Caco-2 (cell line): ENCODE measurements at regions not wholly inside any gene's neighbourhood (a gene's known extent, or its start where the extent isn't known, plus 50 kb on each side); places are given as distances from the start of the nearest gene placed in this dataset.

Experiments used
- BruUV-seq: library from RNA; stranded (reverse); fragments of 400-500 nt; replicated peaks from 2 replicates; lab custom pipeline; 2021; lab: Mats Ljungman, UMichigan
- CTCF ChIA-PET: fragments of 300-600 bp; sonication (Branson Sonifier 250); formaldehyde crosslinking; loops from one replicate; lab custom pipeline; 2022; ENCODE audit warnings: antibody characterized with exemption; lab: Charles Lee
- POLR2A ChIA-PET: fragments of 300-600 bp; sonication (Branson Sonifier 250); formaldehyde crosslinking; loops from one replicate; lab custom pipeline; 2022; ENCODE audit warnings: antibody characterized with exemption; lab: Charles Lee
- DNase-seq, 2 experiments: peaks; one replicate each; pipeline versions ENCODE4 v3.0.0 to v3.0.0-alpha.2; 2020 to 2022
- H3K27me3 ChIP-seq: replicated peaks from 2 replicates; pipeline ENCODE4 v1.6.0; 2011; ENCODE audit warnings: low read length; ENCODE audit not compliant: control insufficient read depth, insufficient read depth
- H3K36me3 ChIP-seq: 2 replicates; pipeline ENCODE4 v1.5.1; 2011; ENCODE audit warnings: low read length; ENCODE audit not compliant: control insufficient read depth, insufficient read depth
- H3K4me1 ChIP-seq: fragments of 250-450 bp; sonication (Bioruptor Pico); 2 replicates; pipeline ENCODE4 v1.5.1; 2020; ENCODE audit warnings: mild to moderate bottlenecking
- H3K4me3 ChIP-seq: 2 replicates; pipeline ENCODE4 v1.5.1; 2011; ENCODE audit warnings: low read depth, mild to moderate bottlenecking, control low read depth, low read length
- H3K9me3 ChIP-seq: fragments of 250-450 bp; sonication (Bioruptor Pico); 2 replicates; pipeline ENCODE4 v1.5.1; 2020; ENCODE audit warnings: mild to moderate bottlenecking, moderate library complexity
- H3K27ac Mint-ChIP-seq: one replicate; pipeline ENCODE4 v1.8.0; 2022; ENCODE audit warnings: mixed read lengths; ENCODE audit not compliant: unreplicated experiment
- H3K27me3 Mint-ChIP-seq: one replicate; pipeline ENCODE4 v1.8.0; 2022; ENCODE audit warnings: mixed read lengths; ENCODE audit not compliant: insufficient read depth, unreplicated experiment
- H3K36me3 Mint-ChIP-seq: one replicate; pipeline ENCODE4 v1.8.0; 2022; ENCODE audit warnings: mild to moderate bottlenecking, mixed read lengths; ENCODE audit not compliant: insufficient read depth, unreplicated experiment
- H3K4me1 Mint-ChIP-seq: one replicate; pipeline ENCODE4 v1.8.0; 2022; ENCODE audit warnings: low read depth, mixed read lengths; ENCODE audit not compliant: unreplicated experiment
- H3K4me3 Mint-ChIP-seq: one replicate; pipeline ENCODE4 v1.8.0; 2022; ENCODE audit warnings: mild to moderate bottlenecking, moderate library complexity, mixed read lengths; ENCODE audit not compliant: unreplicated experiment
- H3K9me3 Mint-ChIP-seq: one replicate; pipeline ENCODE4 v1.8.0; 2022; ENCODE audit warnings: mixed read lengths; ENCODE audit not compliant: unreplicated experiment
- intact Hi-C: fragments of 100-400 bp; cut with micrococcal nuclease; formaldehyde crosslinking; loops from one replicate; pipeline ENCODE4 v1.10.0; 2022; ENCODE audit not compliant: unreplicated experiment
- TF ChIP-seq, protein P1 (sequence below), 2 experiments: fragments of 200-600 bp in 1 of 2; IDR thresholded peaks; 1 replicate in 1 of 2; 2 replicates in 1 of 2; pipeline versions ENCODE4 v1.5.1 to v1.8.0; 2011 to 2022; ENCODE audit warnings: antibody characterized with exemption in 1 of 2, control low read depth in 1 of 2, inconsistent platforms in 1 of 2, low read depth in 1 of 2, low read length in 1 of 2, mild to moderate bottlenecking in 1 of 2, moderate library complexity in 1 of 2; ENCODE audit not compliant: insufficient read depth in 1 of 2, severe bottlenecking in 1 of 2, unreplicated experiment in 1 of 2

GRCh38 chr9:110065532-110065931, 142.4 kb downstream of the C9orf152 start:
- H3K4me1 Mint-ChIP-seq: peaks cover 21% of the 10 kb centered on the region
- H3K4me3 Mint-ChIP-seq: no peak overlapping the region
- ChIA-PET CTCF (no interaction called here), POLR2A (no interaction called here)
- DNase-seq: no peak
- Histone ChIP-seq H3K4me1 (peaks cover 11% of the 10 kb centered on the region), H3K36me3 (no peaks in the 10 kb centered on the region), H3K9me3 (no peaks in the 10 kb centered on the region), H3K27me3 (no peaks in the 10 kb centered on the region), H3K4me3 (no peak overlapping the region)
- TF ChIP-seq, protein P1, sequence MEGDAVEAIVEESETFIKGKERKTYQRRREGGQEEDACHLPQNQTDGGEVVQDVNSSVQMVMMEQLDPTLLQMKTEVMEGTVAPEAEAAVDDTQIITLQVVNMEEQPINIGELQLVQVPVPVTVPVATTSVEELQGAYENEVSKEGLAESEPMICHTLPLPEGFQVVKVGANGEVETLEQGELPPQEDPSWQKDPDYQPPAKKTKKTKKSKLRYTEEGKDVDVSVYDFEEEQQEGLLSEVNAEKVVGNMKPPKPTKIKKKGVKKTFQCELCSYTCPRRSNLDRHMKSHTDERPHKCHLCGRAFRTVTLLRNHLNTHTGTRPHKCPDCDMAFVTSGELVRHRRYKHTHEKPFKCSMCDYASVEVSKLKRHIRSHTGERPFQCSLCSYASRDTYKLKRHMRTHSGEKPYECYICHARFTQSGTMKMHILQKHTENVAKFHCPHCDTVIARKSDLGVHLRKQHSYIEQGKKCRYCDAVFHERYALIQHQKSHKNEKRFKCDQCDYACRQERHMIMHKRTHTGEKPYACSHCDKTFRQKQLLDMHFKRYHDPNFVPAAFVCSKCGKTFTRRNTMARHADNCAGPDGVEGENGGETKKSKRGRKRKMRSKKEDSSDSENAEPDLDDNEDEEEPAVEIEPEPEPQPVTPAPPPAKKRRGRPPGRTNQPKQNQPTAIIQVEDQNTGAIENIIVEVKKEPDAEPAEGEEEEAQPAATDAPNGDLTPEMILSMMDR (IDR thresholded peaks at IDR 0.05; ENCODE audit: insufficient read depth in 1 of 2, low read depth in 1 of 2, low read length in 1 of 2, severe bottlenecking in 1 of 2, unreplicated experiment in 1 of 2): no peak
- H3K9me3 Mint-ChIP-seq: no peaks in the 10 kb centered on the region
- no TSS peak for BruUV-seq
- H3K27ac Mint-ChIP-seq: no peak overlapping the region
- peaks cover 21% of the 10 kb centered on the region for H3K36me3 Mint-ChIP-seq
- no peaks in the 10 kb centered on the region for H3K27me3 Mint-ChIP-seq
- intact Hi-C loops: no loop called here

GRCh38 chr9:110066929-110067716, 140.8 kb downstream of the C9orf152 start:
- no peak overlapping the region for H3K27ac Mint-ChIP-seq

GRCh38 chr9:110068212-110068611, 139.7 kb downstream of the C9orf152 start:
- Mint-ChIP-seq H3K4me3 (no peak overlapping the region), H3K27me3 (no peaks in the 10 kb centered on the region), H3K27ac (no peak overlapping the region), H3K4me1 (peaks cover 30% of the 10 kb centered on the region), H3K36me3 (peaks cover 14% of the 10 kb centered on the region), H3K9me3 (no peaks in the 10 kb centered on the region)
- TF ChIP-seq, protein P1 (IDR thresholded peaks at IDR 0.05; ENCODE audit: insufficient read depth in 1 of 2, low read depth in 1 of 2, low read length in 1 of 2, severe bottlenecking in 1 of 2, unreplicated experiment in 1 of 2): no peak
- DNase-seq: no peak
- Histone ChIP-seq H3K4me1 (peaks cover 17% of the 10 kb centered on the region), H3K9me3 (no peaks in the 10 kb centered on the region), H3K4me3 (no peak overlapping the region), H3K27me3 (no peaks in the 10 kb centered on the region), H3K36me3 (no peaks in the 10 kb centered on the region)
- intact Hi-C loops: no loop called here
- no TSS peak for BruUV-seq
- ChIA-PET POLR2A (interaction anchor here (0.6 to 0.7 kb wide), 2 partner anchors 12 to 663 kb away, joined by 3 to 4 read pairs; no protein-coding TSS in a partner anchor), CTCF (no interaction called here)

More at GRCh38 chr9:110066929-110067716, 140.8 kb downstream of the C9orf152 start:
- Mint-ChIP-seq H3K36me3 (peaks cover 14% of the 10 kb centered on the region), H3K4me1 (peaks cover 22% of the 10 kb centered on the region), H3K9me3 (no peaks in the 10 kb centered on the region), H3K27me3 (no peaks in the 10 kb centered on the region), H3K4me3 (no peak overlapping the region)
- intact Hi-C loops: no loop called here
- H3K4me1 ChIP-seq: peaks cover 11% of the 10 kb centered on the region
- H3K36me3 ChIP-seq: no peaks in the 10 kb centered on the region
- no peak overlapping the region for H3K4me3 ChIP-seq
- H3K9me3 ChIP-seq: no peaks in the 10 kb centered on the region
- TF ChIP-seq, protein P1 (IDR thresholded peaks at IDR 0.05; ENCODE audit: insufficient read depth in 1 of 2, low read depth in 1 of 2, low read length in 1 of 2, severe bottlenecking in 1 of 2, unreplicated experiment in 1 of 2): no peak
- no peaks in the 10 kb centered on the region for H3K27me3 ChIP-seq
- DNase-seq: no peak
- ChIA-PET CTCF (no interaction called here), POLR2A (no interaction called here)
- no TSS peak for BruUV-seq
